ENCODE measurements at regions not wholly inside any gene's neighbourhood (a gene's known extent, or its start where the extent isn't known, plus 50 kb on each side); places are given as distances from the start of the nearest gene placed in this dataset.

DNA sequence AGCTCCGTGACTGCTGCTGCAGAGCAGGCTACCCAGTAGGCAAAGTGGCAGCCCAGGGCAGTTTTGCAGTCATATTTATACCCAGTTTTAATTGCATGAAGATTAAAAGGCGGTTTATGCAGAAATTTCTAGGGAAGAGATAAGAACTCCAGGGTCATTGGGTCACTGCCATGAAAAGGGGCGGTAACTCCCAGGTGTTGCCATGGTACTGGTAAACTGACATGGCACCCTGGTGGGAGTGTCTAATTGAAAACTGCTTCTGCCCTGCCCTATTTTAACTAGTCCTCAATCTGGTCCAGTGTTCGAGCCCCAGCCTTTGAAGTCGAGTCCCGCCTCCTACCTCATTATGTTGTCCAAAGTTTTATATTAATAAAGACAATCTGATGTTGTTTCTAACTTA, 75.0 kb upstream of the FUCA2 start:
- intact Hi-C loops (cut with DNase I): no loop called here
- Histone ChIP-seq H3K9ac (ENCODE audit: low read length in 3 of 3) (no peak overlapping the region), H3K4me1 (ENCODE audit: control insufficient read depth in 2 of 3, insufficient read depth in 2 of 3, low read depth in 1 of 3, low read length in 3 of 3) (no peaks in the 10 kb centered on the region), H3K27me3 (ENCODE audit: control insufficient read depth, insufficient read depth, low read length) (no peaks in the 10 kb centered on the region), H3K4me3 (ENCODE audit: low read length in 3 of 3) (no peak overlapping the region), H3K9me3 (ENCODE audit: control insufficient read depth in 2 of 3, insufficient read depth in 1 of 3, low read length in 3 of 3) (no peaks in the 10 kb centered on the region), H3K36me3 (ENCODE audit: control insufficient read depth in 2 of 3, insufficient read depth in 3 of 3, low read length in 3 of 3) (no peaks in the 10 kb centered on the region), H3K27ac (ENCODE audit: low read depth in 2 of 2, low read length in 2 of 2) (no peak overlapping the region)
- DNase-seq (no peak), FAIRE-seq (no peak)
- TF ChIP-seq, protein P1, sequence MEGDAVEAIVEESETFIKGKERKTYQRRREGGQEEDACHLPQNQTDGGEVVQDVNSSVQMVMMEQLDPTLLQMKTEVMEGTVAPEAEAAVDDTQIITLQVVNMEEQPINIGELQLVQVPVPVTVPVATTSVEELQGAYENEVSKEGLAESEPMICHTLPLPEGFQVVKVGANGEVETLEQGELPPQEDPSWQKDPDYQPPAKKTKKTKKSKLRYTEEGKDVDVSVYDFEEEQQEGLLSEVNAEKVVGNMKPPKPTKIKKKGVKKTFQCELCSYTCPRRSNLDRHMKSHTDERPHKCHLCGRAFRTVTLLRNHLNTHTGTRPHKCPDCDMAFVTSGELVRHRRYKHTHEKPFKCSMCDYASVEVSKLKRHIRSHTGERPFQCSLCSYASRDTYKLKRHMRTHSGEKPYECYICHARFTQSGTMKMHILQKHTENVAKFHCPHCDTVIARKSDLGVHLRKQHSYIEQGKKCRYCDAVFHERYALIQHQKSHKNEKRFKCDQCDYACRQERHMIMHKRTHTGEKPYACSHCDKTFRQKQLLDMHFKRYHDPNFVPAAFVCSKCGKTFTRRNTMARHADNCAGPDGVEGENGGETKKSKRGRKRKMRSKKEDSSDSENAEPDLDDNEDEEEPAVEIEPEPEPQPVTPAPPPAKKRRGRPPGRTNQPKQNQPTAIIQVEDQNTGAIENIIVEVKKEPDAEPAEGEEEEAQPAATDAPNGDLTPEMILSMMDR (IDR thresholded peaks at IDR 0.05; ENCODE audit: borderline replicate concordance, extremely low read depth, insufficient read depth): no peak

DNA sequence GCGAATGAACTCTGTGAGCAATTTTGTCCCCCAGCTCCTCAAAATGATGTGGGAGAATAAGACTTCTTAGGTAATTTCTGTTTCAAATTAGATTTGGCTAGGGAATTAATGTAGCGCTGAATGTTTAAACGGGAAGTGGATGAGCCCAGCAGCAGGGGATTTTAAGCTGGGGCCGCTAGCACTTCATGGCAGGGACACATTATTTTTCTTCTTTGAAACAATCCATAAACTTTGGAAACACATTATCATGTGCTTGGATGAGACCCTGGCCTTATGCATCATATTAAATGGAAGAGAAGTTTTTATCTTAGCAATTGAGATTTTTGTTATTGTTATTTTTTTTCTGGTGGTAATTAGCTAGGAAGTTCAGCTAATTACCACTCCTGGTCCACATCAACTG, 74.2 kb upstream of the FUCA2 start:
- intact Hi-C loops (cut with DNase I): no loop called here
- Histone ChIP-seq H3K9ac (ENCODE audit: low read length in 3 of 3) (no peak overlapping the region), H3K27me3 (ENCODE audit: control insufficient read depth, insufficient read depth, low read length) (no peaks in the 10 kb centered on the region), H3K9me3 (ENCODE audit: control insufficient read depth in 2 of 3, insufficient read depth in 1 of 3, low read length in 3 of 3) (no peaks in the 10 kb centered on the region), H3K4me3 (ENCODE audit: low read length in 3 of 3) (no peak overlapping the region), H3K4me1 (ENCODE audit: control insufficient read depth in 2 of 3, insufficient read depth in 2 of 3, low read depth in 1 of 3, low read length in 3 of 3) (no peaks in the 10 kb centered on the region), H3K27ac (ENCODE audit: low read depth in 2 of 2, low read length in 2 of 2) (no peak overlapping the region), H3K36me3 (ENCODE audit: control insufficient read depth in 2 of 3, insufficient read depth in 3 of 3, low read length in 3 of 3) (no peaks in the 10 kb centered on the region)
- DNase-seq (no peak), FAIRE-seq (no peak)
- TF ChIP-seq, protein P1 (IDR thresholded peaks at IDR 0.05; ENCODE audit: borderline replicate concordance, extremely low read depth, insufficient read depth): no peak

DNA sequence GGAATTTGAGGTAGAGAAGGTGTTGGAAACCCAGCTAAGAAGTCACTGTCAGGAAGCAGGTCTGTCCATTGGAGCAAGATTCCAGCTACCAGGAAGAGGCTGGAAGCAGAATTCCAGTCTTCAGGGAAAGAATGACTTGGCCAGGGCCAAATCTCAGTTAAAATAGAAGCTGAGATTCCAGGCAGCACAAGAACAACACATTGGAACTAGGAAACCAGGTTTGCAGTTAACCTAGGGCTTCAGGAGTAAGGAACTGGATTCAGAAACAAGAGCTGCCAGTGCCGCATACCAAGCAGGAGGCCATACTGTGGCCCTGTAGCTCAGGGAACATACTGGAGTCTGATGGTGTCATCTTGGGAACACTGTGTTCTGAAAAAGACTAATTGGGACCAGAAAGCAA, 73.7 kb upstream of the FUCA2 start:
- FAIRE-seq (no peak), DNase-seq (no peak)
- TF ChIP-seq, protein P1 (IDR thresholded peaks at IDR 0.05; ENCODE audit: borderline replicate concordance, extremely low read depth, insufficient read depth): no peak
- Histone ChIP-seq H3K9me3 (ENCODE audit: control insufficient read depth in 2 of 3, insufficient read depth in 1 of 3, low read length in 3 of 3) (no peaks in the 10 kb centered on the region), H3K27ac (ENCODE audit: low read depth in 2 of 2, low read length in 2 of 2) (no peak overlapping the region), H3K4me1 (ENCODE audit: control insufficient read depth in 2 of 3, insufficient read depth in 2 of 3, low read depth in 1 of 3, low read length in 3 of 3) (no peaks in the 10 kb centered on the region), H3K27me3 (ENCODE audit: control insufficient read depth, insufficient read depth, low read length) (no peaks in the 10 kb centered on the region), H3K36me3 (ENCODE audit: control insufficient read depth in 2 of 3, insufficient read depth in 3 of 3, low read length in 3 of 3) (no peaks in the 10 kb centered on the region), H3K9ac (ENCODE audit: low read length in 3 of 3) (no peak overlapping the region), H3K4me3 (ENCODE audit: low read length in 3 of 3) (no peak overlapping the region)
- intact Hi-C loops (cut with DNase I): no loop called here
